Panc1 (cell line): ENCODE measurements at regions not wholly inside any gene's neighbourhood (a gene's known extent, or its start where the extent isn't known, plus 50 kb on each side); places are given as distances from the start of the nearest gene placed in this dataset.

Experiments
- ATAC-seq: fragments of 200-7000 bp; cut with Tn5 transposase; 2 replicates; pipeline ENCODE4 v1.9.1; 2020; ENCODE audit warnings: mild to moderate bottlenecking, moderate library complexity
- BruUV-seq: library from RNA; stranded (reverse); fragments of 400-500 nt; replicated peaks from 2 replicates; lab custom pipeline; 2021; lab: Mats Ljungman, UMichigan
- CTCF ChIA-PET: fragments of 300-600 bp; sonication (Branson Sonifier 250); formaldehyde crosslinking; loops from one replicate; lab custom pipeline; 2022; ENCODE audit warnings: antibody characterized with exemption; lab: Charles Lee
- POLR2A ChIA-PET: fragments of 300-600 bp; sonication (Branson Sonifier 250); formaldehyde crosslinking; loops from one replicate; lab custom pipeline; 2022; ENCODE audit warnings: antibody characterized with exemption; lab: Charles Lee
- DNase-seq: peaks from one replicate; pipeline ENCODE4 v3.0.0-alpha.2; 2010; ENCODE audit warnings: low read depth, low spot score
- H3K27ac ChIP-seq: 2 replicates; pipeline ENCODE4 v1.5.1; 2011; ENCODE audit warnings: mild to moderate bottlenecking, low read length, inconsistent platforms
- H3K27me3 ChIP-seq: fragments of 200-500 bp; sonication (Bioruptor generic); 2 replicates; pipeline ENCODE4 v1.6.0; 2014; ENCODE audit warnings: low read length, inconsistent platforms; ENCODE audit not compliant: control insufficient read depth, insufficient read depth
- H3K36me3 ChIP-seq: fragments of 200-500 bp; sonication (Bioruptor generic); 2 replicates; pipeline ENCODE4 v1.5.1; 2014; ENCODE audit warnings: inconsistent platforms, mild to moderate bottlenecking, low read length, moderate library complexity; ENCODE audit not compliant: control insufficient read depth, insufficient read depth
- H3K4me1 ChIP-seq: 2 replicates; pipeline ENCODE4 v1.5.1; 2011; ENCODE audit warnings: inconsistent platforms, mild to moderate bottlenecking, low read length, moderate library complexity; ENCODE audit not compliant: control insufficient read depth, insufficient read depth
- H3K4me3 ChIP-seq, 2 experiments: 2 replicates each; pipeline ENCODE4 v1.5.1; 2011 to 2012; ENCODE audit warnings: low read depth in 2 of 2, low read length in 2 of 2, mild to moderate bottlenecking in 2 of 2, inconsistent platforms in 1 of 2, moderate library complexity in 1 of 2
- H3K9me3 ChIP-seq: fragments of 200-500 bp; sonication (Bioruptor generic); 2 replicates; pipeline ENCODE4 v1.5.1; 2014; ENCODE audit warnings: low read depth, mild to moderate bottlenecking, inconsistent platforms, low read length, moderate library complexity; ENCODE audit not compliant: control insufficient read depth, insufficient read depth
- POLR2AphosphoS5 ChIP-seq: IDR thresholded peaks from 2 replicates; pipeline ENCODE4 v1.6.1; 2012; ENCODE audit warnings: mild to moderate bottlenecking, low read depth, low read length, moderate library complexity
- SIN3A ChIP-seq: IDR thresholded peaks from 2 replicates; pipeline ENCODE4 v1.6.1; 2012; ENCODE audit warnings: low read depth, mild to moderate bottlenecking, low read length, moderate library complexity, borderline replicate concordance; ENCODE audit not compliant: insufficient read depth
- TCF7L2 ChIP-seq: IDR thresholded peaks from 2 replicates; pipeline ENCODE4 v1.6.1; 2011; ENCODE audit warnings: mild to moderate bottlenecking, low read depth, low read length, inconsistent platforms
- in situ Hi-C: cut with HindIII; loops from 2 replicates; pipeline ENCODE4 v1.10.0; 2016; ENCODE audit warnings: low sequenced_read_pairs, low pct_unique_long_range_greater_than_20kb
- intact Hi-C: fragments of 100-400 bp; cut with micrococcal nuclease; formaldehyde crosslinking; loops from one replicate; pipeline ENCODE4 v1.10.0; 2022; ENCODE audit not compliant: unreplicated experiment
- TF ChIP-seq, protein P1 (sequence below), 2 experiments: IDR thresholded peaks; 2 replicates each; pipeline ENCODE4 v1.6.1; 2011 to 2012; ENCODE audit warnings: low read depth in 2 of 2, control low read depth in 1 of 2, low read length in 1 of 2, mild to moderate bottlenecking in 1 of 2, moderate library complexity in 1 of 2; ENCODE audit not compliant: insufficient read depth in 1 of 2
- TF ChIP-seq, protein P2 (sequence below): fragments of 450-650 bp; IDR thresholded peaks from 2 replicates; pipeline ENCODE4 v1.5.1; 2017; ENCODE audit warnings: mild to moderate bottlenecking

DNA sequence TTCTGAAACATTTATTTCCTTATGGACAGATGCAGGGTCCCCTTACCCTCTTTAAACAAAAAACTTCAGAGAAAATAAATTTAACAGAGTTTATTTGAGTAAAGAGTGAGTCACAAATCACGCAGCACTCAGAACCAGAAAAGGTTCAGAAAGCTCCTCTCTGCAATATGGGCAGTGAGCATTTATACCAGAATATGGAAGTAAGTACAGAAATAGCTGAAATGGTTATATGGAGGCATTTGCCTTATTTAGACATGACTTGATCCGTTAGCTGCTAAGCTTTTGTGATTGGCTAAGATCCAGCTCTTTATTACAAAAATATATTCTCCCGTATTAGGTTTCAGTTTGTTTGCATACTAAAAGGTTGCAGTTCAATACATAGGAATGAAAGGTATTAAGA lies 1554.1 kb downstream of the EFNA5 start:
- no TSS peak for BruUV-seq
- Histone ChIP-seq H3K4me1 (no peaks in the 10 kb centered on the region), H3K9me3 (no peaks in the 10 kb centered on the region), H3K4me3 (no peak overlapping the region), H3K27me3 (no peaks in the 10 kb centered on the region), H3K27ac (no peak overlapping the region), H3K36me3 (no peaks in the 10 kb centered on the region)
- intact Hi-C loops: no loop called here
- ATAC-seq (no peak), DNase-seq (no peak)
- ChIA-PET CTCF (no interaction called here), POLR2A (no interaction called here)
- in situ Hi-C loops: no loop called here
- TF ChIP-seq TCF7L2: no peak
- TF ChIP-seq, protein P1, sequence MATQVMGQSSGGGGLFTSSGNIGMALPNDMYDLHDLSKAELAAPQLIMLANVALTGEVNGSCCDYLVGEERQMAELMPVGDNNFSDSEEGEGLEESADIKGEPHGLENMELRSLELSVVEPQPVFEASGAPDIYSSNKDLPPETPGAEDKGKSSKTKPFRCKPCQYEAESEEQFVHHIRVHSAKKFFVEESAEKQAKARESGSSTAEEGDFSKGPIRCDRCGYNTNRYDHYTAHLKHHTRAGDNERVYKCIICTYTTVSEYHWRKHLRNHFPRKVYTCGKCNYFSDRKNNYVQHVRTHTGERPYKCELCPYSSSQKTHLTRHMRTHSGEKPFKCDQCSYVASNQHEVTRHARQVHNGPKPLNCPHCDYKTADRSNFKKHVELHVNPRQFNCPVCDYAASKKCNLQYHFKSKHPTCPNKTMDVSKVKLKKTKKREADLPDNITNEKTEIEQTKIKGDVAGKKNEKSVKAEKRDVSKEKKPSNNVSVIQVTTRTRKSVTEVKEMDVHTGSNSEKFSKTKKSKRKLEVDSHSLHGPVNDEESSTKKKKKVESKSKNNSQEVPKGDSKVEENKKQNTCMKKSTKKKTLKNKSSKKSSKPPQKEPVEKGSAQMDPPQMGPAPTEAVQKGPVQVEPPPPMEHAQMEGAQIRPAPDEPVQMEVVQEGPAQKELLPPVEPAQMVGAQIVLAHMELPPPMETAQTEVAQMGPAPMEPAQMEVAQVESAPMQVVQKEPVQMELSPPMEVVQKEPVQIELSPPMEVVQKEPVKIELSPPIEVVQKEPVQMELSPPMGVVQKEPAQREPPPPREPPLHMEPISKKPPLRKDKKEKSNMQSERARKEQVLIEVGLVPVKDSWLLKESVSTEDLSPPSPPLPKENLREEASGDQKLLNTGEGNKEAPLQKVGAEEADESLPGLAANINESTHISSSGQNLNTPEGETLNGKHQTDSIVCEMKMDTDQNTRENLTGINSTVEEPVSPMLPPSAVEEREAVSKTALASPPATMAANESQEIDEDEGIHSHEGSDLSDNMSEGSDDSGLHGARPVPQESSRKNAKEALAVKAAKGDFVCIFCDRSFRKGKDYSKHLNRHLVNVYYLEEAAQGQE (IDR thresholded peaks at IDR 0.05; ENCODE audit: insufficient read depth in 1 of 2, low read depth in 2 of 2, low read length in 1 of 2): no peak
- TF ChIP-seq SIN3A: no peak
- no peak for TF ChIP-seq POLR2AphosphoS5
- TF ChIP-seq, protein P2, sequence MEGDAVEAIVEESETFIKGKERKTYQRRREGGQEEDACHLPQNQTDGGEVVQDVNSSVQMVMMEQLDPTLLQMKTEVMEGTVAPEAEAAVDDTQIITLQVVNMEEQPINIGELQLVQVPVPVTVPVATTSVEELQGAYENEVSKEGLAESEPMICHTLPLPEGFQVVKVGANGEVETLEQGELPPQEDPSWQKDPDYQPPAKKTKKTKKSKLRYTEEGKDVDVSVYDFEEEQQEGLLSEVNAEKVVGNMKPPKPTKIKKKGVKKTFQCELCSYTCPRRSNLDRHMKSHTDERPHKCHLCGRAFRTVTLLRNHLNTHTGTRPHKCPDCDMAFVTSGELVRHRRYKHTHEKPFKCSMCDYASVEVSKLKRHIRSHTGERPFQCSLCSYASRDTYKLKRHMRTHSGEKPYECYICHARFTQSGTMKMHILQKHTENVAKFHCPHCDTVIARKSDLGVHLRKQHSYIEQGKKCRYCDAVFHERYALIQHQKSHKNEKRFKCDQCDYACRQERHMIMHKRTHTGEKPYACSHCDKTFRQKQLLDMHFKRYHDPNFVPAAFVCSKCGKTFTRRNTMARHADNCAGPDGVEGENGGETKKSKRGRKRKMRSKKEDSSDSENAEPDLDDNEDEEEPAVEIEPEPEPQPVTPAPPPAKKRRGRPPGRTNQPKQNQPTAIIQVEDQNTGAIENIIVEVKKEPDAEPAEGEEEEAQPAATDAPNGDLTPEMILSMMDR: no peak

DNA sequence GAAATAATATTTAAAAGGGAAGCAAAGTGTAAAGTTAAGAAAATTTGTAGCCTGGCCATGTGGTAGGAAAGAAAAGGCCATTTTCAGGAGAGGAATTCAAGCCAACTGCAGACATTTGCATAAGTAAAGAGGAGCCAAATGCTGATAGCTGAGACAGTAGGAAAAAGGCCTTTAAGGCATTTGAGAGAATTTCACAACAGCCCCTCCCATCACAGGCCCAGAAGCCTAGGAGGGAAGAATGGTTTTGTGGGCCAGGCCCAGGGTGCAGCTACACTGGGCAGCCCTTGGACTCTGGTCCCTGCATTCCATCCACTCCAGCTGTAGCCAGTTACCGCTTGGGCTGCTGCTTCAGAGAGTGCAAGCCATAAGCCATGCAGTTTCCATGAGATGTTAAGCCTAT lies 1556.8 kb downstream of the EFNA5 start:
- DNase-seq (no peak), ATAC-seq (no peak)
- ChIA-PET POLR2A (no interaction called here), CTCF (no interaction called here)
- H3K27ac ChIP-seq: no peak overlapping the region
- no TSS peak for BruUV-seq
- TF ChIP-seq, protein P2: no peak
- no peak for TF ChIP-seq POLR2AphosphoS5
- TF ChIP-seq TCF7L2: no peak
- TF ChIP-seq, protein P1 (IDR thresholded peaks at IDR 0.05; ENCODE audit: insufficient read depth in 1 of 2, low read depth in 2 of 2, low read length in 1 of 2): no peak
- TF ChIP-seq SIN3A: no peak
- no peaks in the 10 kb centered on the region for H3K9me3 ChIP-seq
- intact Hi-C loops (no loop called here), in situ Hi-C loops (no loop called here)
- H3K27me3 ChIP-seq: no peaks in the 10 kb centered on the region
- no peaks in the 10 kb centered on the region for H3K4me1 ChIP-seq
- H3K4me3 ChIP-seq: no peak overlapping the region
- H3K36me3 ChIP-seq: no peaks in the 10 kb centered on the region
